Activated B cell treated with CpG ODN at 0.5 μM for 24 hours (primary cell): ENCODE measurements at regions not wholly inside any gene's neighbourhood (a gene's known extent, or its start where the extent isn't known, plus 50 kb on each side); places are given as distances from the start of the nearest gene placed in this dataset.

Source experiments
- ATAC-seq: fragments of 200-7000 bp; cut with Tn5 transposase; one replicate; pipeline ENCODE4 v1.10.0; 2021; ENCODE audit warnings: low read depth, mild to moderate bottlenecking, moderate library complexity
- CTCF ChIA-PET: fragments of 350-600 bp; sonication (Branson Sonifier 250); formaldehyde crosslinking; loops from one replicate; lab custom pipeline; 2021; ENCODE audit warnings: antibody characterized with exemption; lab: Charles Lee
- POLR2A ChIA-PET: fragments of 350-600 bp; sonication (Branson Sonifier 250); formaldehyde crosslinking; loops from one replicate; lab custom pipeline; 2021; ENCODE audit warnings: antibody characterized with exemption; lab: Charles Lee
- DNase-seq: peaks from one replicate; pipeline ENCODE4 v3.0.0; 2022
- H3K27ac Mint-ChIP-seq: one replicate; pipeline ENCODE4 v1.8.0; 2020; ENCODE audit warnings: mixed read lengths
- H3K27me3 Mint-ChIP-seq: one replicate; pipeline ENCODE4 v1.8.0; 2021; ENCODE audit warnings: mixed read lengths
- H3K36me3 Mint-ChIP-seq: one replicate; pipeline ENCODE4 v1.8.0; 2021; ENCODE audit warnings: low read depth, mixed read lengths
- H3K4me1 Mint-ChIP-seq: one replicate; pipeline ENCODE4 v1.8.0; 2021; ENCODE audit warnings: mixed read lengths
- H3K4me3 Mint-ChIP-seq: one replicate; pipeline ENCODE4 v1.8.0; 2020; ENCODE audit warnings: mild to moderate bottlenecking, mixed read lengths
- H3K9me3 Mint-ChIP-seq: one replicate; pipeline ENCODE4 v1.8.0; 2020; ENCODE audit warnings: mixed read lengths
- intact Hi-C: fragments of 100-400 bp; cut with micrococcal nuclease; formaldehyde crosslinking; loops from one replicate; pipeline ENCODE4 v1.15.1; 2024
- TF ChIP-seq, protein P1 (sequence below): fragments of 200-600 bp; IDR thresholded peaks from one replicate; pipeline ENCODE4 v1.8.0; 2022; ENCODE audit warnings: antibody characterized with exemption, mild to moderate bottlenecking

DNA sequence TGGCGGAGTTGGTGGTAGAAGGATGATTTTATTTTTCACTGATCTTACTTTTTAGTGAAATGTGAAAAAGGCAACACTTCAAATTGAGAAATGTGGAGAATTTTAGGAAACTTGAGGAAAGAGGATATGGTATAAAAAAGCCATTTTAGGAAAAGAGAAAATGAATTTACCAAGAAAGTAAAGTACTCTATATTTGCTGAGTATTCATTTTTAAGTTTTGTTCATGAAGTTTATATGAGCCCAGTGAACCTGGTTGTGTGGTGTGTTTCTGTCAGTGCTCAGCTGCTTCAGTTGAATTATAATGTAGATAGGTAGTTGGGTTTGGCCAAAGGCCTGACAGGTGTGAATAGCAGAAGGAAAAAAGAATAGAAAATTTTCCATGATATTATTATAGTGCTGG is 345.5 kb upstream of the FSTL5 start:
- no peak overlapping the region for H3K4me3 Mint-ChIP-seq
- CTCF ChIA-PET, result no interaction called here
- no peaks in the 10 kb centered on the region for H3K36me3 Mint-ChIP-seq
- intact Hi-C loops, result no loop called here
- no peaks in the 10 kb centered on the region for H3K9me3 Mint-ChIP-seq
- DNase-seq (no peak), ATAC-seq (no peak)
- H3K27ac Mint-ChIP-seq, result no peak overlapping the region
- POLR2A ChIA-PET, result no interaction called here
- no peaks in the 10 kb centered on the region for H3K4me1 Mint-ChIP-seq
- TF ChIP-seq, protein P1, sequence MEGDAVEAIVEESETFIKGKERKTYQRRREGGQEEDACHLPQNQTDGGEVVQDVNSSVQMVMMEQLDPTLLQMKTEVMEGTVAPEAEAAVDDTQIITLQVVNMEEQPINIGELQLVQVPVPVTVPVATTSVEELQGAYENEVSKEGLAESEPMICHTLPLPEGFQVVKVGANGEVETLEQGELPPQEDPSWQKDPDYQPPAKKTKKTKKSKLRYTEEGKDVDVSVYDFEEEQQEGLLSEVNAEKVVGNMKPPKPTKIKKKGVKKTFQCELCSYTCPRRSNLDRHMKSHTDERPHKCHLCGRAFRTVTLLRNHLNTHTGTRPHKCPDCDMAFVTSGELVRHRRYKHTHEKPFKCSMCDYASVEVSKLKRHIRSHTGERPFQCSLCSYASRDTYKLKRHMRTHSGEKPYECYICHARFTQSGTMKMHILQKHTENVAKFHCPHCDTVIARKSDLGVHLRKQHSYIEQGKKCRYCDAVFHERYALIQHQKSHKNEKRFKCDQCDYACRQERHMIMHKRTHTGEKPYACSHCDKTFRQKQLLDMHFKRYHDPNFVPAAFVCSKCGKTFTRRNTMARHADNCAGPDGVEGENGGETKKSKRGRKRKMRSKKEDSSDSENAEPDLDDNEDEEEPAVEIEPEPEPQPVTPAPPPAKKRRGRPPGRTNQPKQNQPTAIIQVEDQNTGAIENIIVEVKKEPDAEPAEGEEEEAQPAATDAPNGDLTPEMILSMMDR, result no peak
- H3K27me3 Mint-ChIP-seq, result no peaks in the 10 kb centered on the region

DNA sequence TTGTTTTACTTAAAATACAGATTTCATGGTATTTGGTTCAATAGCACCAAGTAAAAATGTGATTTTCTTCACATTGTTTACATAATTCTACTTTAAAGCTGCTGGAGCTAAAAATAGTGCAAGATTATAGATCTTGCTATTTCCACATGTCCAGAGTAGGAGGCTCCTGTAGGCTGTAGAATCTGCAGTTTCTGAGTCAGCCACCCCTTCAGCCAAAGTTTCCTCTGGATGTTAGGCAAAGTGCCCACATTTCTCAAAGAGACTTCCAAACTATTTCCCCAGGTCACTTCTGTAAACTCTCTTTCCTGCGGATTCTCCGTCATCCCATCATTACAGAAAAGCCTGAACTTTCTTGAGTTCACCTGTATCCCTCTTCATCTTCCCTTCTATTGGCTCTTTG is 342.5 kb upstream of the FSTL5 start:
- no peak overlapping the region for H3K4me3 Mint-ChIP-seq
- no peak for ATAC-seq
- no peaks in the 10 kb centered on the region for H3K9me3 Mint-ChIP-seq
- CTCF ChIA-PET, result no interaction called here
- no peak overlapping the region for H3K27ac Mint-ChIP-seq
- no peaks in the 10 kb centered on the region for H3K4me1 Mint-ChIP-seq
- H3K27me3 Mint-ChIP-seq, result no peaks in the 10 kb centered on the region
- H3K36me3 Mint-ChIP-seq, result no peaks in the 10 kb centered on the region
- TF ChIP-seq, protein P1, result no peak
- intact Hi-C loops, result no loop called here
- no peak for DNase-seq
- POLR2A ChIA-PET, result no interaction called here

DNA sequence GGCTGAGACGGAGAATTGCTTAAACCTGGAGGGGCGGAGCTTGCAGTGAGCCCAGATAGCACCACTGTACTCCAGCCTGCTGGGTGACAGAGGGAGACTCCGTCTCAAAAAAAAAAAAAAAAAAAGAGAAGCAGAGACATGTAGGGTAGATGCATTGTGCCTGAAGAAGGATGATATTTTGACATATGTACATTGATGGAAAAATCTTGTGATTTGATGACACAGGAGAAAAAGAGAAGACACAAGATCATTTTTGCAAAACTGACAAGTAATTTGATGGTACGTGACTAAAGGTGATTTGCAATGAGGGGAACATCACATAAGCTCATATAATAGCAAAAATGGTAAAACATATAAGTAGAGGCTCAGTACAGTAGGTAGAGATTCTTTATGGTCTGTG is 340.1 kb upstream of the FSTL5 start:
- CTCF ChIA-PET, result no interaction called here
- Mint-ChIP-seq H3K9me3 (no peaks in the 10 kb centered on the region), H3K4me1 (no peaks in the 10 kb centered on the region), H3K36me3 (no peaks in the 10 kb centered on the region), H3K27me3 (no peaks in the 10 kb centered on the region), H3K27ac (no peak overlapping the region), H3K4me3 (no peak overlapping the region)
- POLR2A ChIA-PET, result no interaction called here
- no peak for ATAC-seq
- TF ChIP-seq, protein P1, result no peak
- no peak for DNase-seq
- intact Hi-C loops, result no loop called here

DNA sequence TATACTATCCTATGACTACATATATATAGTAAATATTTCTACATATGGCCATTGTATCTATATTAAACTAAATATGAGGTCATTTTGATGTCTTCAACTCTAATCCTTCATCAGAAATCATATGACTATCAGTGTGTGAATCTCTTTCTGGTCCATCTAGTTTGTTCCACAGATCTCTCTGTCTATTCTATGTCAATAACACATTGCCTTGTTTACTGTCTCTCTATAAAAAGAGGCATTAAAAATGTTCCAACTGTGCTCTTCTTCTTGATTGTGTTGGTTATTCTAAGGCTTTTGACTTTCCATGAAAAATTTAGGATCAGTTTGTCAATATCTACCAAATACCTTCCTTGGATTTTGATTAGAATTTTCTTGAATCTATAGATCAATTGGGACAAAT is 338.3 kb upstream of the FSTL5 start:
- intact Hi-C loops, result no loop called here
- ATAC-seq (no peak), DNase-seq (no peak)
- Mint-ChIP-seq H3K36me3 (no peaks in the 10 kb centered on the region), H3K4me3 (no peak overlapping the region), H3K4me1 (no peaks in the 10 kb centered on the region), H3K27me3 (no peaks in the 10 kb centered on the region), H3K9me3 (no peaks in the 10 kb centered on the region), H3K27ac (no peak overlapping the region)
- ChIA-PET POLR2A (no interaction called here), CTCF (no interaction called here)
- TF ChIP-seq, protein P1, result no peak

DNA sequence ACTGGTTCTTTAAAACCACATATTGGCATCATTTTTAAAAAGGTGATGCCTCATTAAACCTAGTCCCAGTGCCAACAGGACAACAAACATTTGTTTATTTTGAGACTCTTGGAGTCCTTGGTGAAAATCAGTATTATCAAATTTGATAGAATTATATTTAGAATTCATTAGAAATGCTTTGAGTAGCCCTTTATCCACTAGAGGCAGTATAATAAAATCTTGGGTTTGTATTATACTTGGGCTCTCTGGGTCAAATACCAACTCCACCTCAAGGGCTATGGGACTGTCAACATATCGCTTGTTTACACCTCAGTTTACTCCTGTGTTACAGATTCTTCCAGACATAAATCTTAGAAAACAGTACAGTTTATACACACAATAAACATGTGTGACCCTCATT is 335.7 kb upstream of the FSTL5 start:
- H3K27me3 Mint-ChIP-seq, result no peaks in the 10 kb centered on the region
- no peaks in the 10 kb centered on the region for H3K36me3 Mint-ChIP-seq
- no peaks in the 10 kb centered on the region for H3K4me1 Mint-ChIP-seq

More for the DNA sequence above, 335.7 kb upstream of the FSTL5 start:
- Mint-ChIP-seq H3K4me3 (no peak overlapping the region), H3K27ac (no peak overlapping the region), H3K9me3 (no peaks in the 10 kb centered on the region)
- intact Hi-C loops, result loop anchor here (5.0 to 10.0 kb wide), 2 partner anchors 668 to 1195 kb away; partner anchors contain the start of gene NAF1
- ChIA-PET CTCF (interaction anchor here (1.1 to 1.2 kb wide), 2 partner anchors 14 to 1049 kb away, joined by 4 read pairs; no protein-coding TSS in a partner anchor), POLR2A (no interaction called here)
- TF ChIP-seq, protein P1, result no peak
- no peak for ATAC-seq
- DNase-seq, result no peak
